Small intestine (tissue), 7 donors: ENCODE measurements at regions not wholly inside any gene's neighbourhood (a gene's known extent, or its start where the extent isn't known, plus 50 kb on each side); places are given as distances from the start of the nearest gene placed in this dataset.

Source experiments
- DNase-seq, 2 donors: peaks; one replicate each; pipeline versions ENCODE4 v3.0.0 to v3.0.0-alpha.2; 2013
- FAIRE-seq: peaks from 2 replicates; lab custom pipeline; 2012; peaks lifted over from hg19 to GRCh38; lab: Jason Lieb, UNC
- H3K27ac ChIP-seq, 3 donors: one replicate each; pipeline ENCODE4 v1.5.1; 2013; ENCODE audit warnings: low read length in 2 of 3, mild to moderate bottlenecking in 2 of 3, control low read depth in 1 of 3, inconsistent platforms in 1 of 3, low read depth in 1 of 3, moderate library complexity in 1 of 3
- H3K27me3 ChIP-seq, 3 donors: one replicate each; pipeline ENCODE4 v1.6.1; 2013; ENCODE audit warnings: low read length in 3 of 3, inconsistent platforms in 1 of 3; ENCODE audit not compliant: control insufficient read depth in 3 of 3, insufficient read depth in 3 of 3
- H3K36me3 ChIP-seq, 3 donors: one replicate each; pipeline ENCODE4 v1.6.1; 2013; ENCODE audit warnings: low read length in 3 of 3, inconsistent platforms in 1 of 3, low read depth in 1 of 3, mild to moderate bottlenecking in 1 of 3, moderate library complexity in 1 of 3; ENCODE audit not compliant: control insufficient read depth in 3 of 3, insufficient read depth in 2 of 3
- H3K4me1 ChIP-seq, 3 donors: one replicate each; pipeline ENCODE4 v1.6.1; 2013; ENCODE audit warnings: low read length in 2 of 3, inconsistent platforms in 1 of 3, low read depth in 1 of 3, mild to moderate bottlenecking in 1 of 3, moderate library complexity in 1 of 3; ENCODE audit not compliant: control insufficient read depth in 3 of 3, insufficient read depth in 2 of 3
- H3K4me3 ChIP-seq, 3 donors: one replicate each; pipeline ENCODE4 v1.5.1; 2013; ENCODE audit warnings: low read length in 3 of 3, control low read depth in 1 of 3, inconsistent platforms in 1 of 3, low read depth in 1 of 3, mild to moderate bottlenecking in 1 of 3, moderate library complexity in 1 of 3
- H3K9me3 ChIP-seq, 2 donors: one replicate each; pipeline ENCODE4 v1.6.1; 2013; ENCODE audit warnings: low read depth in 1 of 2, low read length in 1 of 2; ENCODE audit not compliant: control insufficient read depth in 2 of 2, insufficient read depth in 1 of 2
- WGBS, 3 donors: extraction: QIAGEN DNeasy Blood & Tissue Kit; methylation state at CpG; one replicate each; pipeline ENCODE4 v1.1.7; 2013; 5-methylcytosine and 5-hydroxymethylcytosine counted together
- donor health status: healthy with polysubstance abuse.
- donor health status: control.
- donor health status: control.
- donor health status: Bipolar disorder and iron deficiency.
- donor health status: healthy.

DNA sequence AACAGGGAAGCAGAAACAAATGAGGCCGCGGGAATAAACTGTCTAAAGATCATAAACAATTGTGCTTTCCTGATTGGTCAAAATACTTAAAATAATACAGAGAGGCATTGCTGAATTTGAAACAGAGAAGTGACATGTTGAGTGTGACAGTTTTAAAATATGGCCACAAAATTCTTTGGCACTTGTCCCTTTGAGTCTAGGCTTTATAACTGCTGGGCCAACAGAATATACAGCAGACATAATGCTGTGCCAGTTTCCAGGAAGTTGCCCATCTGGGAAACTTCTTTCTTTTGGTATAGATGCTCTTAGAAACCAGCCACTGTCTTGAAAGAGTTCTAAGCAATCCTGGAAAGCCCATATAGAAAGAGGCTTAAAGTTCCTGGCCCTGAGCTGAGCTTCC is 668.4 kb downstream of the CENPC start:
- Histone ChIP-seq H3K4me3 (no peak overlapping the region), H3K4me1 (no peaks in the 10 kb centered on the region), H3K27ac (no peak overlapping the region), H3K9me3 (peaks cover 0 to 2% of the 10 kb centered on the region in 2 donors), H3K36me3 (no peaks in the 10 kb centered on the region), H3K27me3 (no peaks in the 10 kb centered on the region)
- DNase-seq (no peak), FAIRE-seq (no peak)
- WGBS, 3 donors: 91 to 100% (median 92%) methylated on average over 2 of the region's 2 CpGs

DNA sequence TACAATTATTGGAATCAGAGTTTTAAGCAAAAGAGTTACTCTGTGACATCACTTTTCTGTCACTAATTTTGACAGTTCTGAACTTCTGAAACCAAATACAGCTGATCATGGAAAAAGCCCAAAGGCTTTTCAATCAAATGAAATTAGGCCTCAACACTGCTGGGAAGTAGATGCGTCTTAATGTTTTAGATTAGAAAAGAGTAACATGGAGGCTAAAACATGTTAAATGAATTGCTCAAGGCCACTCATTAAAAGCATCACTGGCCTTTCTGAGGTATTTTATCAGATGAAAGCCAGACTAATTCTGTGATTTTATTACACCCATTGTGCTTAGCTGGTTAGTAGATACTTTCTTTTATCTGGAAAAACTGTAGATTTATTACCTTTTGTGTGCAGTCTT is 672.6 kb downstream of the CENPC start:
- H3K4me1 ChIP-seq: no peaks in the 10 kb centered on the region
- no peak for DNase-seq
- FAIRE-seq: no peak
- H3K27ac ChIP-seq: no peak overlapping the region
- WGBS, 3 donors: 83 to 97% (median 88%) methylated on average over 1 of the region's 1 CpG
- H3K9me3 ChIP-seq: peaks cover 0 to 2% of the 10 kb centered on the region in 2 donors
- H3K27me3 ChIP-seq: no peaks in the 10 kb centered on the region
- H3K36me3 ChIP-seq: no peaks in the 10 kb centered on the region
- H3K4me3 ChIP-seq: no peak overlapping the region

- Histone ChIP-seq H3K4me1 (no peaks in the 10 kb centered on the region), H3K4me3 (no peak overlapping the region), H3K36me3 (no peaks in the 10 kb centered on the region), H3K9me3 (peaks cover 0 to 4% of the 10 kb centered on the region in 2 donors), H3K27ac (no peak overlapping the region), H3K27me3 (no peaks in the 10 kb centered on the region)
- no peak for FAIRE-seq
- DNase-seq: no peak
Measured at GRCh38 chr4:66863481-66863880, 681.8 kb downstream of the CENPC start.

DNA sequence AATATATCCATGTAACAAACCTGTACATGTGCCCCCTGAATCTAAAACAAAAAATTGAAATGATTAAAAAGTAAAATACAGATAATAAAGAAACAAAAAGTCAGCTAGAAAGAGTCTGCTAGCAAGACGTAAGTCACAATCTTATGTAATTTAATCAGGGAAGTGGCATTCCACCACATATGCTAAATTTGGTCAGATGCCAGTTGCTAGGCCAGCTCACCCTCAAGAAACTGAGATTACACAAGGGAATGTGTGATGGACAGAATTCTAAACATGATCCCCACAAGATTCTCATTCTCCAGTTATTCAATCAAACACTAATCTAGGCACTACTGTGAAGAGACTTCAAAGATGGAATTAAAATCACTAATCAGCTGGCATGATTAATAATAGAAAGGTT is 689.3 kb downstream of the CENPC start:
- no peak overlapping the region for H3K4me3 ChIP-seq
- H3K36me3 ChIP-seq: no peaks in the 10 kb centered on the region
- WGBS, 3 donors: 76 to 87% (median 77%) methylated on average over 1 of the region's 1 CpG
- H3K27me3 ChIP-seq: no peaks in the 10 kb centered on the region
- no peak for DNase-seq
- FAIRE-seq: no peak
- H3K27ac ChIP-seq: no peak overlapping the region
- no peaks in the 10 kb centered on the region for H3K9me3 ChIP-seq
- H3K4me1 ChIP-seq: no peaks in the 10 kb centered on the region

GRCh38 chr4:66853845-66854244 is 691.5 kb downstream of the CENPC start:
- 81 to 87% (median 81%) methylated on average over 3 of the region's 3 CpGs for WGBS, 3 donors
- Histone ChIP-seq H3K27ac (no peak overlapping the region), H3K4me3 (no peak overlapping the region), H3K27me3 (no peaks in the 10 kb centered on the region), H3K9me3 (no peaks in the 10 kb centered on the region), H3K36me3 (no peaks in the 10 kb centered on the region), H3K4me1 (no peaks in the 10 kb centered on the region)
- DNase-seq (no peak), FAIRE-seq (peak; percentile 90)

- Histone ChIP-seq H3K9me3 (no peaks in the 10 kb centered on the region), H3K4me3 (no peak overlapping the region), H3K36me3 (no peaks in the 10 kb centered on the region), H3K27ac (no peak overlapping the region), H3K27me3 (no peaks in the 10 kb centered on the region), H3K4me1 (no peaks in the 10 kb centered on the region)
- 49 to 68% (median 64%) methylated on average over 2 of the region's 2 CpGs for WGBS, 3 donors
- DNase-seq: no peak
- no peak for FAIRE-seq
Measured at GRCh38 chr4:66852843-66853242, 692.5 kb downstream of the CENPC start.

DNA sequence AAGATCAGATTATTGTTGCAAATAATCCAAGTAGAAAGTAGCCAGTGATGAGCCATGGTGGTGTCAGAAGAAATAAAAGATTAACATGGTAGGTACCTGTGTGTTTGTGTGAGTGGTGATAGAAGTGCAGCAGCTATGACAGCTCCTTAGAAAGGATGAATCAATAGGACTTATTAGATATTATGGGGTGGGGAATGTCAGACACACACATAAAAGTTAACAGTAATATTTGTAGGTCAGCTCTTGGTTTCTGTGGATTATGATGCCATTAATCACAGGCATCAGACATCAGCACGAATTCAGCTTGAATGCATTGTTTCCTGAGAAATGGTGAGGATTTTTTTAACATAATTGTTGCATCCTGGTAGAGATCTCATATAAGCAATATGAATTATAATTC is 695.7 kb downstream of the CENPC start:
- FAIRE-seq (no peak), DNase-seq (no peak)
- Histone ChIP-seq H3K27me3 (no peaks in the 10 kb centered on the region), H3K9me3 (no peaks in the 10 kb centered on the region), H3K36me3 (no peaks in the 10 kb centered on the region), H3K27ac (no peak overlapping the region), H3K4me3 (no peak overlapping the region), H3K4me1 (no peaks in the 10 kb centered on the region)
- 11 to 22% (median 13%) methylated on average over 1 of the region's 1 CpG for WGBS, 3 donors

DNA sequence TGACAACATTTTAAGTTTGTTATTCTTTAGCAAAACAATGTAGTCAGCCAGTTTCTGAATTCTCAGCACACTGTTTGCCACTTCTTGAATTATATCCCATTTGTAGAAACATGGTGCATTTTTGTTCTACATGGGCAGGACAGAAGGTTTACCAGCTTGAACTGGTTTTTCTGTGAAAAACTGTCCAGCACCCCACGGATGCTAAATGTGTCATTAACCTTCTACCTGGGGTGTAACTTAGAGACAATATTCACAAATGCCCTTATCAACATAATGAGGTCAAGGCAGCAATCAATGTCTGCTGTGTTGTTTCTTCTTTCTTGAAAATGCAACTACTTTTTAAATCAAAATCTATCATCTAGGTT is 702.6 kb downstream of the CENPC start:
- DNase-seq (no peak), FAIRE-seq (no peak)
- Histone ChIP-seq H3K9me3 (no peaks in the 10 kb centered on the region), H3K36me3 (no peaks in the 10 kb centered on the region), H3K4me3 (no peak overlapping the region), H3K4me1 (no peaks in the 10 kb centered on the region), H3K27ac (no peak overlapping the region), H3K27me3 (no peaks in the 10 kb centered on the region)
- whole genome bisulfite sequencing, 3 donors: 48 to 65% (median 52%) methylated on average over 1 of the region's 1 CpG

DNA sequence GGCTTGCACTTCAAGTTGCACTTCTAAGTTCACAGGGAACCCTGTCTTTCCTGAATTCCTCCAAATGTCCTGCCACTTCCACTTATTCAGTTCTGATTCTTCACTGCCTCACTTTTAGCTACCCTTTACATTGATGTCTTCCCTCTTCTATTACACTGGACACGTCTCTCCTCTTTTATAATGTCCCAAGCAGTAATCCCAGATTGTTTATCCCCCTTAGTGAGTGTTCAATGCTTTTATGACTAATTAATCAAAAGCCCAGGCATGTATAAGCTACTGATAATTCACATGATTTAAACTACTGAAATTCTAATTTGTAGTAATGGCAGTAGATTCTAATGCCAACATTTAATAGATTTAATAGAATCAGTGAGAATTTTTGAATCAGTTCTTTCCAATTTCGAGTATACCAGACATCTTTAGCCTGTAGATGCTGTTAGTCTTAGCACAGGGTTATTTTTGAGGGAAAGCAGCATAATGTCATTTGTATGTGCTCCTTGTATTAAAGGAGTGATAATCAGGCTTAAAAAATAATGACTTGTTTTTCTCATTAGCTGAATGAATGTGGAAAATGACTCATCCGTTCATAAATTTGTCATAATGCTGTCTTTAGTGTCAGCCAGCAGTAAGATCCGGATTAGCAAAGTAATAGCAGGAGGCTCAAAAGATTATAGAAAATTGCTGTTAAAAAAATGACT is 703.1 kb downstream of the CENPC start:
- Histone ChIP-seq H3K27ac (no peak overlapping the region), H3K4me1 (no peaks in the 10 kb centered on the region), H3K9me3 (no peaks in the 10 kb centered on the region), H3K27me3 (no peaks in the 10 kb centered on the region), H3K4me3 (no peak overlapping the region), H3K36me3 (no peaks in the 10 kb centered on the region)
- 45 to 61% (median 46%) methylated on average over 4 of the region's 4 CpGs for WGBS, 3 donors
- DNase-seq (no peak), FAIRE-seq (no peak)
